ENCODE measurements at regions not wholly inside any gene's neighbourhood (a gene's known extent, or its start where the extent isn't known, plus 50 kb on each side); places are given as distances from the start of the nearest gene placed in this dataset.

GRCh38 chr11:33620423-33621171, 80.0 kb downstream of the C11orf91 start:
- Mint-ChIP-seq H3K4me3 (no peak overlapping the region), H3K36me3 (no peaks in the 10 kb centered on the region), H3K4me1 (no peaks in the 10 kb centered on the region), H3K9me3 (peaks cover 0 to 3% (median 0%) of the 10 kb centered on the region in 7 donors), H3K27me3 (ENCODE audit: low read depth in 3 of 3) (peaks cover 1 to 4% (median 3%) of the 10 kb centered on the region in 3 donors), H3K27ac (no peak overlapping the region)
- intact Hi-C loops (cut with micrococcal nuclease): no loop called here
- Histone ChIP-seq H3K36me3 (replicated peaks in 1 of 2; ENCODE audit: control insufficient read depth in 1 of 2, insufficient read depth in 2 of 2, low read length in 2 of 2) (no peaks in the 10 kb centered on the region), H3K27ac (ENCODE audit: low read depth in 1 of 2, low read length in 2 of 2) (no peak overlapping the region), H3K79me2 (ENCODE audit: insufficient read depth, low read length) (no peaks in the 10 kb centered on the region), H3K4me1 (ENCODE audit: control insufficient read depth in 1 of 2, insufficient read depth in 2 of 2, low read length in 2 of 2) (no peaks in the 10 kb centered on the region), H3K27me3 (ENCODE audit: control insufficient read depth in 2 of 2, insufficient read depth in 2 of 2, low read length in 2 of 2) (peaks cover 0 to 3% of the 10 kb centered on the region in 2 donors), H3K9ac (ENCODE audit: insufficient read depth, low read length, poor library complexity, severe bottlenecking) (no peak overlapping the region), H3K4me3 (replicated peaks in 1 of 3; ENCODE audit: low read depth in 2 of 3, low read length in 3 of 3) (no peak overlapping the region), H3K4me2 (replicated peaks; ENCODE audit: extremely low read depth, low read length, poor library complexity, severe bottlenecking) (no peak overlapping the region), H2AFZ (ENCODE audit: insufficient read depth, low read depth, low read length, poor library complexity, severe bottlenecking) (no peak overlapping the region), H4K20me1 (ENCODE audit: insufficient read depth, low read length) (no peaks in the 10 kb centered on the region), H3K9me3 (replicated peaks in 1 of 2; ENCODE audit: control insufficient read depth in 1 of 2, insufficient read depth in 1 of 2, low read length in 2 of 2) (no peaks in the 10 kb centered on the region)
- no peak for DNase-seq
- 92% methylated on average over 4 of the region's 6 CpGs for WGBS (ENCODE audit: insufficient coverage)
- TF ChIP-seq, protein P1, sequence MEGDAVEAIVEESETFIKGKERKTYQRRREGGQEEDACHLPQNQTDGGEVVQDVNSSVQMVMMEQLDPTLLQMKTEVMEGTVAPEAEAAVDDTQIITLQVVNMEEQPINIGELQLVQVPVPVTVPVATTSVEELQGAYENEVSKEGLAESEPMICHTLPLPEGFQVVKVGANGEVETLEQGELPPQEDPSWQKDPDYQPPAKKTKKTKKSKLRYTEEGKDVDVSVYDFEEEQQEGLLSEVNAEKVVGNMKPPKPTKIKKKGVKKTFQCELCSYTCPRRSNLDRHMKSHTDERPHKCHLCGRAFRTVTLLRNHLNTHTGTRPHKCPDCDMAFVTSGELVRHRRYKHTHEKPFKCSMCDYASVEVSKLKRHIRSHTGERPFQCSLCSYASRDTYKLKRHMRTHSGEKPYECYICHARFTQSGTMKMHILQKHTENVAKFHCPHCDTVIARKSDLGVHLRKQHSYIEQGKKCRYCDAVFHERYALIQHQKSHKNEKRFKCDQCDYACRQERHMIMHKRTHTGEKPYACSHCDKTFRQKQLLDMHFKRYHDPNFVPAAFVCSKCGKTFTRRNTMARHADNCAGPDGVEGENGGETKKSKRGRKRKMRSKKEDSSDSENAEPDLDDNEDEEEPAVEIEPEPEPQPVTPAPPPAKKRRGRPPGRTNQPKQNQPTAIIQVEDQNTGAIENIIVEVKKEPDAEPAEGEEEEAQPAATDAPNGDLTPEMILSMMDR (IDR thresholded peaks at IDR 0.05): no peak

DNA sequence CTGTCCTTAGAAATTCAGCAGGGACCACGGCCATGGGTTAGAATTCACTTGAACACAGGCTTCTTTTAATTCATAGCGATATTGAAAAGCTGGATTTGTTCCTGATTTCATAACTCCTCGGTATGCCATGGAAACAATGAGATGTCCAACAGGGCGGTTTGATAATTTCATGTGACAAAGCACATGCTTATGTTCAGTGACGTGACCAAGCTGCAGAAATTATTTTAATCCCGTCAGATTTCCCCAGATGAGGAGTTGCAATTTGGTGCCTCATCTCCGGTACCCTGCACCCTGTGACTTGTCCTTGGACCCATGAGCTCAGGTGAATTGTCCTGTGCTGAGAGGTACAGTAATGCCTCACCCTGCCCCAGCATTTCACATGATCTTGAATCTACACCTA, 81.7 kb downstream of the C11orf91 start:
- Mint-ChIP-seq H3K4me1 (no peaks in the 10 kb centered on the region), H3K27ac (no peak overlapping the region), H3K36me3 (no peaks in the 10 kb centered on the region), H3K27me3 (ENCODE audit: low read depth in 3 of 3) (peaks cover 1 to 4% (median 3%) of the 10 kb centered on the region in 3 donors), H3K9me3 (peaks cover 0 to 2% (median 0%) of the 10 kb centered on the region in 7 donors), H3K4me3 (no peak overlapping the region)
- Histone ChIP-seq H3K36me3 (replicated peaks in 1 of 2; ENCODE audit: control insufficient read depth in 1 of 2, insufficient read depth in 2 of 2, low read length in 2 of 2) (no peaks in the 10 kb centered on the region), H3K4me3 (replicated peaks in 1 of 3; ENCODE audit: low read depth in 2 of 3, low read length in 3 of 3) (no peak overlapping the region), H3K4me1 (ENCODE audit: control insufficient read depth in 1 of 2, insufficient read depth in 2 of 2, low read length in 2 of 2) (no peaks in the 10 kb centered on the region), H3K27me3 (ENCODE audit: control insufficient read depth in 2 of 2, insufficient read depth in 2 of 2, low read length in 2 of 2) (peaks cover 0 to 3% of the 10 kb centered on the region in 2 donors), H4K20me1 (ENCODE audit: insufficient read depth, low read length) (no peaks in the 10 kb centered on the region), H3K79me2 (ENCODE audit: insufficient read depth, low read length) (no peaks in the 10 kb centered on the region), H3K9me3 (replicated peaks in 1 of 2; ENCODE audit: control insufficient read depth in 1 of 2, insufficient read depth in 1 of 2, low read length in 2 of 2) (no peaks in the 10 kb centered on the region), H3K27ac (ENCODE audit: low read depth in 1 of 2, low read length in 2 of 2) (no peak overlapping the region), H3K4me2 (replicated peaks; ENCODE audit: extremely low read depth, low read length, poor library complexity, severe bottlenecking) (no peak overlapping the region), H2AFZ (ENCODE audit: insufficient read depth, low read depth, low read length, poor library complexity, severe bottlenecking) (no peak overlapping the region), H3K9ac (ENCODE audit: insufficient read depth, low read length, poor library complexity, severe bottlenecking) (no peak overlapping the region)
- DNase-seq: no peak
- intact Hi-C loops (cut with micrococcal nuclease): no loop called here
- 96% methylated on average over 6 of the region's 7 CpGs for WGBS (ENCODE audit: insufficient coverage)
- TF ChIP-seq, protein P1 (IDR thresholded peaks at IDR 0.05): no peak
